NCI-H1105 (cell line): ENCODE measurements at regions not wholly inside any gene's neighbourhood (a gene's known extent, or its start where the extent isn't known, plus 50 kb on each side); places are given as distances from the start of the nearest gene placed in this dataset.
A peak's percentile ranks its signal among the peaks of the same experiment; 100 is the strongest.

Source experiments
- DNase-seq: peaks from one replicate; lab custom pipeline; 2025; lab: John Stamatoyannopoulos, UW

DNA sequence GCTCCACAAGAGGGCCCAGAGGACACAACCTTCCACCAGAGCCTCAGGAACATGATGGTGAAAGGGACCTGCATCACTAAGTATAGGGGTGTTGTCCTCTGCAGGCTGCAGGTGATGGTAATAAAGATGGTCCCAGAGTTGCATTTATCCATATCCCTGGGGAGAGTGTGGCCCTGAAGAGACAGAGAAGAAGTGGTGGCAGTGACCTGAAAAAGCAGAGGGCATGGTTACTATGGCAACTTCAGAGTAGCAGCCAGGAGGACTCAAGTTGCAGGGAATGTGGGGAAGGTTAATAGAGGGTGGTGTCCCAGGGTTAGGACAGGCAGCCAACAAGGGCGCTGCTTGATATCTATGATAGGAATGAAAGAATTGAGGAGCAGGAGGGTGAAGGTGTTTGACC lies 57.1 kb downstream of the HLA-A start:
- DNase-seq = no peak

GRCh38 chr6:30000156-30000791 lies 57.9 kb downstream of the HLA-A start:
- DNase-seq = no peak

- DNase-seq = no peak
Observed at GRCh38 chr6:30002871-30003270, 58.2 kb upstream of the POLR1H start.

- no peak for DNase-seq
Observed at GRCh38 chr6:30005482-30005881, 55.6 kb upstream of the POLR1H start.

DNA sequence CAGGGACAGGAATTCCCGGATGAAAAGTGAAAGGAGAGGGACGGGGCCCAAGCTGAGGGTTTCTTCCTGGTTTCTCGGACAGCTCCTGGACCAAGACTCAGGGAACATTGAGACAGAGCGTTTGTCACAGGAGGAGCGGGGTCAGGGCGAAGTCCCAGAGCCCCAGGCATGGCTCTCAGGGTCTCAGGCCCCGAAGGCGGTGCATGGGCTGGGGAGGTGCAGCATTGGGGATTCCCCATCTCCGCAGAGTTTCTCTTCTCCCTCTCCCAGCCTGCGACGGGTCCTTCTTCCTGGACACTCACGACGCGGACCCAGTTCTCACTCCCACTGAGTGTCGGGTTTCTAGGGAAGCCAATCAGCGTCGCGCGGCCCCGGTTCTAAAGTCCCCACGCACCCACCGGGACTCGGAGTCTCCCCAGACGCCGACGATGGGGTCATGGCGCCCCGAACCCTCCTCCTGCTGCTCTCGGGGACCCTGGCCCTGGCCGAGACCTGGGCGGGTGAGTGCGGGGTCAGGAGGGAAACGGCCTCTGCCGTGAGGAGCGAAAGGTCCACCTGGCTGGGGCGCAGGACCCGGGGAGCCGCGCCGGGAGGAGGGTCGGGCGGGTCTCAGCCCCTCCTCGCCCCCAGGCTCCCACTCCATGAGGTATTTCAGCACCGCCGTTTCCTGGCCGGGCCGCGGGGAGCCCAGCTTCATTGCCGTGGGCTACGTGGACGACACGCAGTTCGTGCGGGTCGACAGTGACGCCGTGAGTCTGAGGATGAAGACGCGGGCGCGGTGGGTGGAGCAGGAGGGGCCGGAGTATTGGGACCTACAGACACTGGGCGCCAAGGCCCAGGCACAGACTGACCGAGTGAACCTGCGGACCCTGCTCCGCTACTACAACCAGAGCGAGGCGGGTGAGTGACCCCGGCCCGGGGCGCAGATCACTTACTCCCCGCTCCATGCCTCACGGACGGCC lies 54.6 kb upstream of the POLR1H start:
- no peak for DNase-seq

DNA sequence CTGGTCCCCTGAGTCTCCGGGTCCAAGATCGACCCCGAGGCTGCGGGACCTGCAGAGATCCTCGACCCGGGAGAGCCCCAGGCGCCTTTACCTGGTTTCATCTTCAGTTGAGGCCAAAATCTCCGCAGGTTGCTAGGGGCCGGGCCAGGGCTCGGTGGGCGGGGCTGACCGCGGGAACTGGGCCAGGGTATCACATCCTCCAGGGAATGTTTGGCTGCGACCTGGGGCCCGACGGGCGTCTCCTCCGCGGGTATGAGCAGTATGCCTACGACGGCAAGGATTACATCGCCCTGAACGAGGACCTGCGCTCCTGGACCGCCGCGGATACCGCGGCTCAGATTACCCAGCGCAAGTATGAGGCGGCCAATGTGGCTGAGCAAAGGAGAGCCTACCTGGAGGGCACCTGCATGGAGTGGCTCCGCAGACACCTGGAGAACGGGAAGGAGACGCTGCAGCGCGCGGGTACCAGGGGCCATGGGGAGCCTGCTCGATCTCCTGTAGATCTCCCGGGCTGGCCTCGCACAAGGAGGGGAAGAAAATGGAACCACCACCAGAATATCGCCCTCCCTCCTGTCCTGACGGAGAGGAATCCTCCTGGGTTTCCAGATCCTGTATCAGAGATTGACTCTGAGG lies 53.8 kb upstream of the POLR1H start:
- DNase-seq = peak; percentile 48

GRCh38 chr6:30009113-30009512 lies 52.0 kb upstream of the POLR1H start:
- DNase-seq = no peak
